ENCODE measurements at regions not wholly inside any gene's neighbourhood (a gene's known extent, or its start where the extent isn't known, plus 50 kb on each side); places are given as distances from the start of the nearest gene placed in this dataset.

DNA sequence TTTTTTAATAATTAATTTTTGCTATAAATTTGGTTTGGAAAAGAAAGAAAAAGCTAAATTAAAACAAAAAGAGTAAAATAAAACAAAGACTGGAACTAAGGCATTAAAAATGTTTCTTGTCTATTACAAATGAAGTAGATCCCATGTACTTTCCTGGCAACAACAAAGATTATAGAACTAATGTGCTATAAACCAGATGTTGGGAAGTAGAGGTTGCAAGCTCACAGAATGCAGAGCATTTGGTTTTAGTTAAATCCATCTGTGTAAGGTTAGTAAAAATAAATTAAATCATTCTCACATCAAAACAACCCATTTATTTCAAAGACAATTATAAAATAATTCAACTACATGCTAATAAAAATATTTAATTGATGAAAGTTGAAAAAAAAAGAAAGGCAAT, 157.2 kb upstream of the ZC3H15 start:
- in situ Hi-C loops (cut with HindIII; ENCODE audit: low sequenced_read_pairs): no loop called here
- H3K4me3 ChIP-seq (ENCODE audit: low read depth, low read length): no peak overlapping the region
- DNase-seq (ENCODE audit: low read depth): no peak
- TF ChIP-seq, protein P1, sequence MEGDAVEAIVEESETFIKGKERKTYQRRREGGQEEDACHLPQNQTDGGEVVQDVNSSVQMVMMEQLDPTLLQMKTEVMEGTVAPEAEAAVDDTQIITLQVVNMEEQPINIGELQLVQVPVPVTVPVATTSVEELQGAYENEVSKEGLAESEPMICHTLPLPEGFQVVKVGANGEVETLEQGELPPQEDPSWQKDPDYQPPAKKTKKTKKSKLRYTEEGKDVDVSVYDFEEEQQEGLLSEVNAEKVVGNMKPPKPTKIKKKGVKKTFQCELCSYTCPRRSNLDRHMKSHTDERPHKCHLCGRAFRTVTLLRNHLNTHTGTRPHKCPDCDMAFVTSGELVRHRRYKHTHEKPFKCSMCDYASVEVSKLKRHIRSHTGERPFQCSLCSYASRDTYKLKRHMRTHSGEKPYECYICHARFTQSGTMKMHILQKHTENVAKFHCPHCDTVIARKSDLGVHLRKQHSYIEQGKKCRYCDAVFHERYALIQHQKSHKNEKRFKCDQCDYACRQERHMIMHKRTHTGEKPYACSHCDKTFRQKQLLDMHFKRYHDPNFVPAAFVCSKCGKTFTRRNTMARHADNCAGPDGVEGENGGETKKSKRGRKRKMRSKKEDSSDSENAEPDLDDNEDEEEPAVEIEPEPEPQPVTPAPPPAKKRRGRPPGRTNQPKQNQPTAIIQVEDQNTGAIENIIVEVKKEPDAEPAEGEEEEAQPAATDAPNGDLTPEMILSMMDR (IDR thresholded peaks at IDR 0.05; ENCODE audit: low read depth, low read length, missing control alignments): no peak

DNA sequence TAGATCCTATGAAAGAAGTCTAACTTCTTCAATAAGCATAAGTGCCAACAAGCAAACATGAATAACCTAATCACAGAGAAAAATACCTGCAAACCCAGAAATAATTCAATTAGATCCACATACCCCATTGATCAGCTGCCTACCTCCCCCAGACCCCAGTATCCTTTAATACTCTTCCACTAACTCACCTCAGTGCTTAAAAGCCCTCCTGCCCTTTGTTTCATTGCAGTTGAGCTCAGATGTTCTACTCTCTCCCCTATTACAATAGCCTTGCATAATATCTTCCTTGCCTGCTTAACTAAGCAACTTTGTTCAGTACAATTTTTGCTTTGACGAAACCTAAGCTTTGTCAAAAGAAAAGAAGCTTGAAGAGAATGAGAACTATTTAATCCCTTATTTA, 156.0 kb upstream of the ZC3H15 start:
- no peak overlapping the region for H3K4me3 ChIP-seq (ENCODE audit: low read depth, low read length)
- in situ Hi-C loops (cut with HindIII; ENCODE audit: low sequenced_read_pairs): no loop called here
- TF ChIP-seq, protein P1 (IDR thresholded peaks at IDR 0.05; ENCODE audit: low read depth, low read length, missing control alignments): no peak
- no peak for DNase-seq (ENCODE audit: low read depth)

DNA sequence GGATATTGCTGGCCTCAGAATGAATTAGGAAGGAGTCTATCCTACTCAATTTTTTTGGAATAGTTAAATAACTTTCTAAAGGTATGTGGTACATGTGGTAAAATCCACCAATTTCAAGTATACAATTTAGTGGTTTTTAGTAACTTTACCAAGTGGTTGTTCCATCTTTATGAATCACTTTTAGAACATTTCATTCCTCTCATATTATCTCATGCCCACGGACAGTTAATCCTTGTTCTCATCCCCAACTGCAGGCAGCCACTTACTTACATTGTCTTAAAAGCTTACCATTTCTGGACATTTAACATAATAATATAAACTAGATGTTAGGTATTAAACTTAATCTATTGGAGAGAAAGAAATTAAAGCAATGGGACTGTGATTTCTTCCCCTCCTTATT, 146.3 kb upstream of the ZC3H15 start:
- in situ Hi-C loops (cut with HindIII; ENCODE audit: low sequenced_read_pairs): no loop called here
- TF ChIP-seq, protein P1 (IDR thresholded peaks at IDR 0.05; ENCODE audit: low read depth, low read length, missing control alignments): no peak
- no peak for DNase-seq (ENCODE audit: low read depth)
- H3K4me3 ChIP-seq (ENCODE audit: low read depth, low read length): no peak overlapping the region

DNA sequence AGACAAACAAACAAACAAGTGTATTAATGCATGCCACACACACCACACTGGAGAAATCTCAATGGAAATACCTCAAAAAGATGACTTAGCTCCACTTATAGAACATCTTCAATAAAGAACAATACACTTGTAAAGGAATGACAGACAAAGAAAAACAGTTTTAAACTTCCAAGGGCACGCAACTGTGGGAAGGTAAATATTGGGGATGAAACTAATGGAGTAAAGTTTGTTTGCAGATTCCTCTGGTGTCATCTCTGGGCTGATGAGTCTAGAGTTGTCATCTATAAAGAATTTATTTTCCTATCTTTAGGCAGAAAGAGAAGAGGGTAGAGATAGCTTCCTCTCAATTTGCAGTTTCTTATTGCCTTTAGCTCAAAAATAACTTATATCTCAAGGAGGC, 144.0 kb upstream of the ZC3H15 start:
- H3K4me3 ChIP-seq (ENCODE audit: low read depth, low read length): no peak overlapping the region
- in situ Hi-C loops (cut with HindIII; ENCODE audit: low sequenced_read_pairs): no loop called here
- TF ChIP-seq, protein P1 (IDR thresholded peaks at IDR 0.05; ENCODE audit: low read depth, low read length, missing control alignments): no peak
- no peak for DNase-seq (ENCODE audit: low read depth)

GRCh38 chr2:186345745-186346144, 140.3 kb upstream of the ZC3H15 start:
- TF ChIP-seq, protein P1 (IDR thresholded peaks at IDR 0.05; ENCODE audit: low read depth, low read length, missing control alignments): no peak
- DNase-seq (ENCODE audit: low read depth): no peak
- no peak overlapping the region for H3K4me3 ChIP-seq (ENCODE audit: low read depth, low read length)
- in situ Hi-C loops (cut with HindIII; ENCODE audit: low sequenced_read_pairs): no loop called here

DNA sequence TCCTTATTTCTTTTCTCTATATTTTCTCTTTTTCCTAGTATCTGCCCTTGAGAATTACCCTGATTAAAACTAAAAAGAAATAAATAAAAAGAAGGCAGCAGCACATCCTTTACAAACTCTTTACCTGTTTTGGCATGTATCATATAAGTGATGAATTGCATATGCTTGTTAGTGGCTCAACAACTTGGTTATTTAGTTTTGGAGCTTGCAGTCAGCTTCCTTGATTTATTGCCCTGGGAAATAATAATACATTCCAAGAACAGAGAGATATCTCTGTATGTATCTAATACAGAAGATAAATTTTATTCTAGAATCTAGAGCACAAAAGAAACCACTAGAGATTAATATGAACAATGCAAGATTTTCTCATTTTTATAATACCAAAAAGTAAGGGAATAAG, 139.8 kb upstream of the ZC3H15 start:
- no peak overlapping the region for H3K4me3 ChIP-seq (ENCODE audit: low read depth, low read length)
- no peak for DNase-seq (ENCODE audit: low read depth)
- in situ Hi-C loops (cut with HindIII; ENCODE audit: low sequenced_read_pairs): no loop called here
- TF ChIP-seq, protein P1 (IDR thresholded peaks at IDR 0.05; ENCODE audit: low read depth, low read length, missing control alignments): no peak

- in situ Hi-C loops (cut with HindIII; ENCODE audit: low sequenced_read_pairs): no loop called here
- TF ChIP-seq, protein P1 (IDR thresholded peaks at IDR 0.05; ENCODE audit: low read depth, low read length, missing control alignments): no peak
- no peak overlapping the region for H3K4me3 ChIP-seq (ENCODE audit: low read depth, low read length)
- DNase-seq (ENCODE audit: low read depth): peak; percentile 24
These were observed 138.6 kb upstream of the ZC3H15 start for GRCh38 chr2:186347472-186347871.
